HCT116 (cell line): ENCODE measurements at regions not wholly inside any gene's neighbourhood (a gene's known extent, or its start where the extent isn't known, plus 50 kb on each side); places are given as distances from the start of the nearest gene placed in this dataset.

Experiments used
- ATAC-seq: fragments of 200-7000 bp; cut with Tn5 transposase; 2 replicates; pipeline ENCODE4 v1.9.1; 2020; ENCODE audit warnings: mild to moderate bottlenecking, moderate library complexity
- BruUV-seq: library from RNA; stranded (reverse); fragments of 400-500 nt; replicated peaks from 2 replicates; lab custom pipeline; 2021; lab: Mats Ljungman, UMichigan
- CTCF ChIA-PET: fragments of 300-600 bp; sonication (Branson Sonifier 250); formaldehyde crosslinking; loops from one replicate; lab custom pipeline; 2021; ENCODE audit warnings: antibody characterized with exemption; lab: Charles Lee
- POLR2A ChIA-PET: fragments of 300-600, 350-600 bp; sonication (Branson Sonifier 250); formaldehyde crosslinking; loops from one replicate; lab custom pipeline; 2021; ENCODE audit warnings: antibody characterized with exemption; lab: Charles Lee
- RAD21 ChIA-PET, 2 experiments: fragments of 300-600 bp; sonication (Branson Sonifier 250); formaldehyde crosslinking; loops; one replicate each; lab custom pipeline; 2023; ENCODE audit warnings: low total read pairs in 2 of 2; ENCODE audit not compliant: uncharacterized antibody in 2 of 2, unreplicated experiment in 2 of 2, low non-redundant PET in 1 of 2; lab: Charles Lee
- DNase-seq: peaks from one replicate; pipeline ENCODE4 v3.0.0-alpha.2; 2010; ENCODE audit warnings: low read depth, low spot score
- H2AFZ ChIP-seq: fragments of 200-600 bp; shearing (Covaris generic), sonication (generic); 2 replicates; pipeline ENCODE4 v1.6.1; 2017; ENCODE audit warnings: low read depth, mixed run types, mixed read lengths, antibody characterized with exemption, low read length; ENCODE audit not compliant: poor library complexity, severe bottlenecking
- H3K27ac ChIP-seq: 2 replicates; pipeline ENCODE4 v1.5.1; 2012; ENCODE audit warnings: low read depth, low read length
- H3K27me3 ChIP-seq: fragments of 200-600 bp; sonication (generic); 2 replicates; pipeline ENCODE4 v1.6.1; 2016; ENCODE audit warnings: mixed run types, low read length, mixed read lengths; ENCODE audit not compliant: insufficient read depth
- H3K36me3 ChIP-seq, 2 experiments: fragments of 200-500 bp in 1 of 2; fragments of 200-600 bp in 1 of 2; sonication (Bioruptor generic) in 1 of 2; sonication (generic) in 1 of 2; 2 replicates each; pipeline versions ENCODE4 v1.5.1 to v1.6.1; 2014 to 2016; ENCODE audit warnings: low read length in 2 of 2, inconsistent platforms in 1 of 2, mixed read lengths in 1 of 2, mixed run types in 1 of 2; ENCODE audit not compliant: insufficient read depth in 2 of 2, control insufficient read depth in 1 of 2
- H3K4me1 ChIP-seq, 2 experiments: fragments of 200-600 bp in 1 of 2; sonication (generic) in 1 of 2; 2 replicates each; pipeline versions ENCODE4 v1.5.1 to v1.6.1; 2012 to 2017; ENCODE audit warnings: low read length in 2 of 2, inconsistent platforms in 1 of 2, mild to moderate bottlenecking in 1 of 2, mixed read lengths in 1 of 2, mixed run types in 1 of 2, moderate library complexity in 1 of 2; ENCODE audit not compliant: insufficient read depth in 2 of 2, control insufficient read depth in 1 of 2
- H3K4me2 ChIP-seq: fragments of 200-600 bp; sonication (generic); 2 replicates; pipeline ENCODE4 v1.6.1; 2017; ENCODE audit warnings: mixed run types, low read length, mixed read lengths
- H3K4me3 ChIP-seq, 2 experiments: fragments of 200-600 bp in 1 of 2; sonication (generic) in 1 of 2; replicated peaks in 1 of 2; 2 replicates each; pipeline ENCODE4 v1.5.1; 2011 to 2016; ENCODE audit warnings: low read length in 2 of 2, control low read depth in 1 of 2, low read depth in 1 of 2, mild to moderate bottlenecking in 1 of 2, mixed read lengths in 1 of 2, mixed run types in 1 of 2
- H3K79me2 ChIP-seq: fragments of 200-600 bp; sonication (generic); 2 replicates; pipeline ENCODE4 v1.6.1; 2017; ENCODE audit warnings: mild to moderate bottlenecking, mixed run types, low read length, moderate library complexity, mixed read lengths; ENCODE audit not compliant: insufficient read depth
- H3K9ac ChIP-seq: fragments of 200-600 bp; sonication (generic); 2 replicates; pipeline ENCODE4 v1.6.1; 2016; ENCODE audit warnings: low read length, mixed read lengths
- H3K9me2 ChIP-seq: fragments of 200-600 bp; sonication (generic), shearing (Covaris generic); 2 replicates; pipeline ENCODE4 v1.6.1; 2017; ENCODE audit warnings: mixed run types, mild to moderate bottlenecking, moderate library complexity; ENCODE audit not compliant: insufficient read depth
- H3K9me3 ChIP-seq, 2 experiments: fragments of 200-500 bp in 1 of 2; fragments of 200-600 bp in 1 of 2; sonication (Bioruptor generic) in 1 of 2; sonication (generic) in 1 of 2; 2 replicates each; pipeline ENCODE4 v1.6.1; 2014 to 2017; ENCODE audit warnings: low read length in 2 of 2, mixed read lengths in 2 of 2, inconsistent platforms in 1 of 2, low read depth in 1 of 2, mild to moderate bottlenecking in 1 of 2, mixed run types in 1 of 2, moderate library complexity in 1 of 2; ENCODE audit not compliant: control insufficient read depth in 1 of 2, insufficient read depth in 1 of 2
- H4K20me1 ChIP-seq: fragments of 200-600 bp; sonication (generic), shearing (Covaris generic); 2 replicates; pipeline ENCODE4 v1.6.1; 2017; ENCODE audit warnings: mixed run types, mild to moderate bottlenecking, moderate library complexity; ENCODE audit not compliant: insufficient read depth
- CBX3 ChIP-seq: IDR thresholded peaks from 2 replicates; pipeline ENCODE4 v1.6.1; 2012; ENCODE audit warnings: low read depth
- CTCF ChIP-seq, 3 experiments: fragments of 200-600 bp in 1 of 3; sonication (generic) in 1 of 3; IDR thresholded peaks in 2 of 3; conservative IDR thresholded peaks in 1 of 3; 2 replicates each; pipeline ENCODE4 v1.5.1; 2012 to 2017; ENCODE audit warnings: low read depth in 2 of 3, low read length in 2 of 3, antibody characterized with exemption in 1 of 3, borderline replicate concordance in 1 of 3, control low read depth in 1 of 3, mild to moderate bottlenecking in 1 of 3, mixed read lengths in 1 of 3, mixed run types in 1 of 3, moderate library complexity in 1 of 3; ENCODE audit not compliant: insufficient read depth in 1 of 3
- EGR1 ChIP-seq: IDR thresholded peaks from 2 replicates; pipeline ENCODE4 v1.6.1; 2012; ENCODE audit warnings: low read depth
- ELF1 ChIP-seq: IDR thresholded peaks from 2 replicates; pipeline ENCODE4 v1.6.1; 2012; ENCODE audit warnings: low read depth, borderline replicate concordance
- EZH2phosphoT487 ChIP-seq: fragments of 200-600 bp; IDR thresholded peaks from 2 replicates; pipeline ENCODE4 v1.6.1; 2018; ENCODE audit warnings: antibody characterized with exemption, borderline replicate concordance
- JUND ChIP-seq: IDR thresholded peaks from 2 replicates; pipeline ENCODE4 v1.6.1; 2012
- POLR2A ChIP-seq: IDR thresholded peaks from 2 replicates; pipeline ENCODE4 v1.7.0; 2011; ENCODE audit warnings: borderline replicate concordance; ENCODE audit not compliant: insufficient read depth, insufficient read length; ENCODE audit errors: extremely low read depth
- POLR2AphosphoS5 ChIP-seq: IDR thresholded peaks from 2 replicates; pipeline ENCODE4 v1.6.1; 2011; ENCODE audit warnings: mild to moderate bottlenecking, low read depth, low read length, moderate library complexity
- RAD21 ChIP-seq: IDR thresholded peaks from 2 replicates; pipeline ENCODE4 v1.6.1; 2012; ENCODE audit warnings: low read depth, mild to moderate bottlenecking
- SRF ChIP-seq: IDR thresholded peaks from 2 replicates; pipeline ENCODE4 v1.6.1; 2012; ENCODE audit warnings: low read depth
- TCF7L2 ChIP-seq: IDR thresholded peaks from 2 replicates; pipeline ENCODE4 v1.7.0; 2011; ENCODE audit warnings: borderline replicate concordance, inconsistent platforms; ENCODE audit not compliant: insufficient read depth, insufficient read length; ENCODE audit errors: extremely low read depth
- YY1 ChIP-seq: IDR thresholded peaks from 2 replicates; pipeline ENCODE4 v1.6.1; 2011; ENCODE audit warnings: low read length, low read depth, moderate library complexity, mild to moderate bottlenecking; ENCODE audit not compliant: insufficient replicate concordance; ENCODE audit errors: extremely low read depth
- intact Hi-C: fragments of 100-400 bp; cut with micrococcal nuclease; formaldehyde crosslinking; loops from 2 replicates; pipeline ENCODE4 v1.10.0; 2022
- TF ChIP-seq, protein P1 (sequence below): IDR thresholded peaks from 2 replicates; pipeline ENCODE4 v1.6.1; 2012

DNA sequence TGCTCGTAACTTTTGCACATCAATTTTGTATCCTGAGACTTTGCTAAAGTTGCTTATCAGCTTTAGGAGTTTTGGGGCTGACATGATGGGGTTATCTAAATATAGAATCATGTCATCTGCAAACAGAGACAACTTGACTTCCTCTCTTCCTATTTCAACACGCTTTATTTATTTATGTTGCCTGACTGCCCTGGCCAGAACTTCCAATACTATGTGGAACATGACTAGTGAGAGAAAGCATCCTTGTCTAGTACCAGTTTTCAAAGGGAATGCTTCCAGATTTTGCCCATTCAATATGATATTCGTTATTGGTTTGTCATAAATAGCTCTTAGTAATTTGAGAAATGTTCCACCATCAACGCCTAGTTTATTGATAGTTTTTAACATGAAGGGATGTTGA lies 65.4 kb upstream of the CDH12 start:
- Histone ChIP-seq H4K20me1 (no peaks in the 10 kb centered on the region), H3K79me2 (no peaks in the 10 kb centered on the region), H3K27me3 (no peaks in the 10 kb centered on the region), H3K36me3 (no peaks in the 10 kb centered on the region), H3K4me3 (no peak overlapping the region), H2AFZ (no peak overlapping the region), H3K27ac (no peak overlapping the region), H3K4me2 (no peak overlapping the region), H3K9me2 (no peaks in the 10 kb centered on the region), H3K4me1 (no peaks in the 10 kb centered on the region), H3K9me3 (peaks cover 0 to 23% of the 10 kb centered on the region in 2 experiments; a peak in 2 of 4 replicates), H3K9ac (no peak overlapping the region)
- CTCF ChIA-PET = no interaction called here
- no TSS peak for BruUV-seq
- intact Hi-C loops = no loop called here
- no peak for DNase-seq
- POLR2A ChIA-PET = no interaction called here
- ATAC-seq = no peak
- TF ChIP-seq SRF (no peak), RAD21 (no peak), ELF1 (no peak), POLR2AphosphoS5 (no peak), CBX3 (no peak), YY1 (no peak), JUND (no peak), TCF7L2 (no peak)
- RAD21 ChIA-PET = no interaction called here

DNA sequence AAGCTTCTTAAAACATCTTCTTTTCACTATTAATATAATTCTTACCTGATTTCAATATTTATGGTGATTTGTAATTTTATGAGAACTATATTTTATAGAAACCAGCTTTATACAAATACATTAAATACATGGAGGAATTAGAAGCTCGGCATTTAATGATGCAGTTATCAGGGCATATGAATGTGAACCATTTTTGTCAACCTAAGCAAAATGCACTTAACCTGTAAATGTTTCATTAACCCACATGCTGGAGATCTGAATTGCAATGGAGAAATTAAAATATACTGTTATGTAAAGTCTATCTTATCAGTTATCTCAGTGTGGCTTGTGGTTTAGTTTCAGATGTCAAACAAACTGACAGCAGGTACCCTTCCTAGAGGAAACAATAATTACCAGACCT lies 63.2 kb upstream of the CDH12 start:
- Histone ChIP-seq H3K27ac (no peak overlapping the region), H3K4me2 (no peak overlapping the region), H3K36me3 (no peaks in the 10 kb centered on the region), H3K9me3 (peaks cover 0 to 17% of the 10 kb centered on the region in 2 experiments; a peak in 2 of 4 replicates), H3K9me2 (no peaks in the 10 kb centered on the region), H4K20me1 (no peaks in the 10 kb centered on the region), H3K4me1 (no peaks in the 10 kb centered on the region), H3K4me3 (no peak overlapping the region), H3K79me2 (no peaks in the 10 kb centered on the region), H2AFZ (no peak overlapping the region), H3K27me3 (no peaks in the 10 kb centered on the region), H3K9ac (no peak overlapping the region)
- no peak for ATAC-seq
- ChIA-PET RAD21 (no interaction called here), CTCF (no interaction called here), POLR2A (no interaction called here)
- no TSS peak for BruUV-seq
- DNase-seq = no peak
- TF ChIP-seq EZH2phosphoT487 (no peak), CBX3 (no peak), EGR1 (no peak), POLR2A (no peak), CTCF (IDR thresholded peaks at IDR 0.05 in 2 of 3, conservative IDR thresholded peaks at IDR 0.05 in 1 of 3; ENCODE audit: borderline replicate concordance in 1 of 3, insufficient read depth in 1 of 3, low read depth in 2 of 3, low read length in 2 of 3) (no peak)
- TF ChIP-seq, protein P1, sequence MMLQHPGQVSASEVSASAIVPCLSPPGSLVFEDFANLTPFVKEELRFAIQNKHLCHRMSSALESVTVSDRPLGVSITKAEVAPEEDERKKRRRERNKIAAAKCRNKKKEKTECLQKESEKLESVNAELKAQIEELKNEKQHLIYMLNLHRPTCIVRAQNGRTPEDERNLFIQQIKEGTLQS = no peak
- intact Hi-C loops = no loop called here
